KOPT-K1 (cell line): ENCODE measurements at regions not wholly inside any gene's neighbourhood (a gene's known extent, or its start where the extent isn't known, plus 50 kb on each side); places are given as distances from the start of the nearest gene placed in this dataset.

ENCODE experiments used
- H3K27ac ChIP-seq: fragments of 200-600 bp; sonication (generic); 2 replicates; pipeline ENCODE4 v1.5.1; 2016; ENCODE audit warnings: antibody characterized with exemption, mild to moderate bottlenecking, low read depth, low read length; ENCODE audit not compliant: poor library complexity, severe bottlenecking
- H3K36me3 ChIP-seq: fragments of 200-600 bp; sonication (generic); 2 replicates; pipeline ENCODE4 v1.5.1; 2017; ENCODE audit warnings: antibody characterized with exemption, mild to moderate bottlenecking, low read length, moderate library complexity; ENCODE audit not compliant: insufficient read depth
- H3K9me3 ChIP-seq: fragments of 200-600 bp; sonication (generic); 2 replicates; pipeline ENCODE4 v1.5.1; 2017; ENCODE audit warnings: antibody characterized with exemption, low read length, mild to moderate bottlenecking; ENCODE audit not compliant: insufficient read depth, poor library complexity, severe bottlenecking

DNA sequence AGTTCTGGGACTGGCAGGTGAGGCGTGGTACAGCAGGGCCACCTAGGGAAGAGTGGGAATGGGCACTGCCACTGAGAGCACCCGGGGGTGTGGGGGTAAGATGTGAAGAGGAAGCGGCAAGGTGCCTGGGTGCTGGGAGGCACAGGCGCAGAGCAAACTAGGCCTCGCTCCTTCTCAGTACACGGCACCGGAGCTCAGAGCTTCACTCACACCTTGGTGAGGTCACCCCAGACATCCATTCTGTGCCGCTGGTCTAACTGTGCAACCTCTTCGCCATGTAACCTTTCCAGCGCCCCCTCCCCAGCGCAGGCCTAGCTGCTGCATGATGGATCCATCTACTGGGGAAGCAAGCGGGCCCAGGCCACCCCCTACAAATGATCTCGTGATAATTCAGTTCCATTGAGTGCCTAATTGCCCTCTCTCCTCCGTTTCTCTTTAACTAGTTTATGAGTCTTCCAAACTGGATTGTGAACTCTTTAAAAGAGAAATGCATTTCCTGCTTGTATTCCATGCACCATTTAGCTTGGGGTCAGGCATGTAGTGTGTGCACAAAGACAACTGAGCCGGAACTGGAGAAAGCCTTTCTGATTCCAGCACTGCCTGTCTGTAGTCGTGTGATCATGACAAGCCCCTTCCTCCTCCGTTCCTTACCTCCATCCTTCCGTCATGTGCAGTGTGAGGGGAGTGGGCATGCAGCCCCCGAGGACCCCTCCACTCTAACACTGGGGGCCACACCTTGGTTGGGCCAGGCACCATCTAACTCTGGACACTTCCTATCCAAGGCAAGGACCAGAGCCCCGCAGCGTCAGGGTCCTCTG, 1475.2 kb downstream of the TBC1D22A start:
- no peaks in the 10 kb centered on the region for H3K36me3 ChIP-seq
- peaks cover 13% of the 10 kb centered on the region for H3K9me3 ChIP-seq
- no peak overlapping the region for H3K27ac ChIP-seq

DNA sequence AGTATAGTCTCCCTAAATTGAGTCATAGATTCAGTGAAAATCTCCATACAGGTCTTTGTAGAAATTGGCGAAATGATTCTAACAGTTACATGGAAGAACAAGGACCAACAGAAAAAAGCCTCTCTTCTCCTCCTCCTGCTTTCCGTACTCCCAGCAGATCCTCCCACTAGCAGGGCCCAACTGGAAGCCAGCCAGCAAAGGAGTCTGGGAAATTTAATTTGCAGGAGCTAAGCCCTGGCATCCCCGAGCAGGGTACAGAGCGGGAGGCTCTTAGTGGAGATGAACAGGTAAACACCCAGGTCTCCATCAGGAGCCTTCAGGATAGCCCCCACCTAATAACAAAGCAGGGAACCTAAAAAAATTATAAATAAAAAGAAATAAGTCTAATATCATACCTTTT, 1473.8 kb downstream of the TBC1D22A start:
- Histone ChIP-seq H3K27ac (no peak overlapping the region), H3K9me3 (peaks cover 22% of the 10 kb centered on the region), H3K36me3 (no peaks in the 10 kb centered on the region)

DNA sequence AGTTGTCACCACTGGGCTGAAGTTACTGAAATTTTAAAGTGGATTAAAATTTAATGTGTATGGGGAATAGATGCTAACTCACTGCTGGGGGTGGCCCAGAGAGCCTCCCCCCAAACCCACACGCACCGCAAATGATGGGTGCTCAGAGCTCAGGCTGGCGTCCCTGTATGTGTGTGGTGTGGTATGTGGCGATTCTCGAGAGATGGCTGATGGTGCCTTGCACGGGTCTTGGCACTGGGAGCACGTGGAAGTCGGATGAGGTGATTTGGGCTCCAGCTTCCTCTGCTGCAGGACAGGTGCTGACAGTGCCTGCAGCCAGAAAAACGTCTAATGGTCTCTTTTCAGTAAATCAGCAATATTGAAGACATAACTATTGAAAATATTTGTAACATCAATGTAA, 1473.3 kb downstream of the TBC1D22A start:
- H3K36me3 ChIP-seq: no peaks in the 10 kb centered on the region
- H3K27ac ChIP-seq: no peak overlapping the region
- H3K9me3 ChIP-seq: peaks cover 26% of the 10 kb centered on the region

- Histone ChIP-seq H3K27ac (no peak overlapping the region), H3K36me3 (no peaks in the 10 kb centered on the region), H3K9me3 (peaks cover 30% of the 10 kb centered on the region)
Measured at GRCh38 chr22:48234011-48234410, 1471.6 kb downstream of the TBC1D22A start.

DNA sequence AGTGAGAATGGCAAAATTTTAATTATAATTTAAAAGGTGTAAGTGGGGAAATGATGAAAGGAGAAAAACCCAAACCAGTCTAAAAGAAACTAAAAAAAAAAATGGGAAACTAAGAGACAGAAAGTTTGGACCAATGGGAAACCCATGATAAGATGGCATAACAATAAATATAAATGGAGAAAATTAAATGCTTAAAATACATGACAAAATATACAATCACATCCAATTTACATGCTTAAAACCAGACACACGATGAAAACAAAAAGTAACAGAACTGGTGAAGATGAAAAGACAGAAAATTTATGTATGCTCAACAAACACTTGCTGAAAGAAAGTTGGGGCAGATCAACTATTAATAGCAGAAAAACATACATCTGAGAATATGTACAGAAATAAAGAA, 1471.1 kb downstream of the TBC1D22A start:
- H3K36me3 ChIP-seq: no peaks in the 10 kb centered on the region
- peaks cover 30% of the 10 kb centered on the region for H3K9me3 ChIP-seq
- H3K27ac ChIP-seq: no peak overlapping the region

DNA sequence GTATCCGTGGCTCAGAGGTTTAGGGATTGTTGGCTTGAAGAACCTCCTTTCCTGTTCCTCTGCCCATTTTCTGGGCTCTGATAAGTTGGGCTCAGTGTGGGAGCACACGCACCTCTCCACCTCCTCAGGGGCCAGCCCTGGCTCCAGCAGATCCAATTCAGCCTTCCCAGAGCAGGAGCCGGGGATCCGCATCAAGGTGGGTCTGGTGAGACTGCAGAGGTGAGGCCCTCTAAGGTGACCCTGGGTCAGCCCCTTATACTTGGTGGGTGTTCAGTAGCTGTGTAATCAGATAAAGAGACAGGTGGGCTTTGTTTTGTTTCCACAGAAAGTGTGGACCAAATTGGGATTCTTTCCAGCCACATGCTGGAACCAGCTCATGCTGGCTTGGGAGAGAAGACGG, 1466.0 kb downstream of the TBC1D22A start:
- Histone ChIP-seq H3K9me3 (peaks cover 22% of the 10 kb centered on the region), H3K36me3 (no peaks in the 10 kb centered on the region), H3K27ac (no peak overlapping the region)

GRCh38 chr22:48227341-48228018, 1465.0 kb downstream of the TBC1D22A start:
- peaks cover 15% of the 10 kb centered on the region for H3K9me3 ChIP-seq

GRCh38 chr22:48226026-48227013, 1463.9 kb downstream of the TBC1D22A start:
- H3K27ac ChIP-seq: no peak overlapping the region
- H3K9me3 ChIP-seq: peaks cover 8% of the 10 kb centered on the region
- no peaks in the 10 kb centered on the region for H3K36me3 ChIP-seq

More at GRCh38 chr22:48227341-48228018, 1465.0 kb downstream of the TBC1D22A start:
- H3K36me3 ChIP-seq: no peaks in the 10 kb centered on the region
- H3K27ac ChIP-seq: no peak overlapping the region

DNA sequence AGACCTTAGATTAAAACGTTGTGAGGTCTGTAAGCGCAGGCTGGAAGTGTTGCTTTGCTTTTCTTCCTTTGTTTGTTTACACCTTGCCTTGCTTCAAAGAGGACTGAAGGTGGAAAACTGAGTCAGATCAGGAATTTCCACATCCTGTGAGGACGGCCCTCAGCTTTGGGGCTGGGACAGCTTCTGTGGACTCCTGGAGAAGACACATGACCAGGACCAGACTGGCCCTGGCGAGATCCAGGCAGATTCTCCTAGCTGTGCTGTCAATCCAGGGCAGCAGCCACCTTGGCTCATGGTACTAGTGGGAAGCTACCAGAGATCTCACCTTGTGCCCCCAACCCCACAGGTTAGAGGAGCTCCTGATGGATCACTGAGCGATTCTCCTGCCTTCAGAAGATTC, 1461.9 kb downstream of the TBC1D22A start:
- H3K27ac ChIP-seq: no peak overlapping the region
- H3K36me3 ChIP-seq: no peaks in the 10 kb centered on the region
- H3K9me3 ChIP-seq: no peaks in the 10 kb centered on the region

DNA sequence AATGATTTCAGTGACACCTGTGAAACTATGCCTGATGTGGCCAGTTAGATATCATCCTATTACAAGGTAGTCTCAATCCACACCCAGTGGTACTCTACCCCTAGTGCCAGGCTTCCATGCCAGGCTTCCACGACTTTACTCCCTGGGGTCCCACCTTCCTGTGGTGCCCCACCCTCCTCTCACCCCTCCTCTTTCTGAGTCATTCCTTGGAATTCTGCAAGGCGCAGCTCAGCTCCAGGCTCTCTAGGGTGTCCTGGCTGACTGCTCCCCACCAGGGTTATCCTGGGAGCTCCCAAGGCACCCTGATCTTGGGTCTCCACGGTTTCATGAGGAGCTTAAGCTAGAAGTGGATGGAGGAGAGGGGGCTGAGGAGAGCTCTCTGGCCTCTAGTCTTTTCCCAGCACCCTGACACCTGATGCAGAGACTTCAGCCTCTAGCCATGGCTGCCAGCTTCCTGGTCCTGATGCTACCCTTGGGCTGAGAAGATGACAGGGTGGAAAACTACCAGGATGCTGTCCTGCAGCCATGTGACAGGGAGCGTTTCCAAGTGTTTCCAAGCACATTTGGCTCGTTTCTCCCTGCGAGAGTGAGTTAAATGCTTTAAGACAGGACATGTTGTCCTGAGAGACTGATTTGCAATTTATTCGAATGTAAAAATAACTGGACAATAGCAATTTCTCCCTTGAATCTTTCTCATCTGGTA, 1461.2 kb downstream of the TBC1D22A start:
- Histone ChIP-seq H3K27ac (no peak overlapping the region), H3K36me3 (no peaks in the 10 kb centered on the region), H3K9me3 (no peaks in the 10 kb centered on the region)

- Histone ChIP-seq H3K36me3 (no peaks in the 10 kb centered on the region), H3K9me3 (peaks cover under 1% of the 10 kb centered on the region), H3K27ac (no peak overlapping the region)
Measured at GRCh38 chr22:48222742-48223487, 1460.5 kb downstream of the TBC1D22A start.

DNA sequence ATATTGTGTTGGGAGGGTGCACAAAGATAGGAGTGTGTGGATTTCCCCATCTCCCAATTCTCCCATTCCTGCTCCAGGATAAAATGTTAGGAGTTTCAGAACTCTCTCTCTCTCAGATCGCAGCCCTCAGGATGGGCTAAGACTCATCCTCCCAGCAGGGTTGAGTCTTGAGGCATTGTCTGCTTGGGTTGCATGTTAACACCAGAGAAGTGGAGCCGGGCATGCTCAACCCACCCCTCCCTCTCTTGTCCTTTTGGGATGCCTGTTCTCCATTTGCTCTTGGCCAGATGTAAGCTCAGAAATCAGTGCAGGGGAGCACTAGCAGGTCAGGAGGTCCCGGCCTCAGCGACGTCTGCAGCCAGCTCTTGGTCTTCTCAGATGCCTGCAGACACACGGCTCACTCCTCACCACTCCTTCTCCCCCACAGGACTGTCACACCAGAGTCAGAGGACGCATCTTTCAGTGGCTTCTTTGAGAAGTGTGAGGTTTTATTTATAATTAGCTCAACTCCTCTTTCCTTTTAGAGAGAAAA, 1456.5 kb downstream of the TBC1D22A start:
- Histone ChIP-seq H3K9me3 (peaks cover 8% of the 10 kb centered on the region), H3K27ac (no peak overlapping the region)

GRCh38 chr22:48217596-48217995, 1455.1 kb downstream of the TBC1D22A start:
- peaks cover 8% of the 10 kb centered on the region for H3K9me3 ChIP-seq
- H3K27ac ChIP-seq: no peak overlapping the region
- H3K36me3 ChIP-seq: no peaks in the 10 kb centered on the region

More for the DNA sequence above, 1456.5 kb downstream of the TBC1D22A start:
- H3K36me3 ChIP-seq: no peaks in the 10 kb centered on the region

GRCh38 chr22:48212727-48213126, 1450.3 kb downstream of the TBC1D22A start:
- Histone ChIP-seq H3K27ac (no peak overlapping the region), H3K36me3 (no peaks in the 10 kb centered on the region), H3K9me3 (peaks cover 21% of the 10 kb centered on the region)
